ENCODE measurements at regions not wholly inside any gene's neighbourhood (a gene's known extent, or its start where the extent isn't known, plus 50 kb on each side); places are given as distances from the start of the nearest gene placed in this dataset.

DNA sequence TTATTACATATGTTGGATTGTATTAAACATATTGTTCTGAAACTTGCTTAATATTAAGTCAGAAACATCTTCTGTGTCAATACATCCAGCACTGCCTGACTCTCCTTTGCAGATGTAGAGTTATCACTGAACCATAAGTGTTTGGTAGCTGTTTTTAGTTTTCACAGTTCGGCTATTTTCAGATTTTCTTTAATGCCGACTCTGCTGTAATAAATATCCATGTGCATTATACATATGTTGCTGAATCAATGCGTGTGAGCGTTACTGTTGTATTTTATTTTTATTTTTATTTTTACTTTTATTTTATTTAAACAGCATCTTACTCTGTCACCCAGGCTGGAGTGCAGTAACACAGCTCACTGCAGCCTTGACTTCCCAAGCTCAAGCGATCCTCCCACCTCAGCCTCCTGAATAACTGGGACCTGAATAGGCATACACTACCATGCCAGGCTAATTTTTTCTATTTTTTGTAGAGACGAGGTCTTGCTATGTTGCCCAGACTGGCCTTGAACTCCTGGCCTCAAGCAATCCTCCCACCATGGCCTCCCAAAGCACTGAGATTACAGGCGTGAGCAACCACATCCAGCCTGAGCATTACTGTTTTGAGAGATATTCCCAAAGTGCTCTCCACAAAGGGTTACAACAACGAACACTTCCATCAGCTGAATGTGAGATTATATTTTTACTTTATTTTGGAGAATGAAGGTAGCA lies 50.7 kb upstream of the NOCT start:
- Mint-ChIP-seq H3K27ac (no peak overlapping the region), H3K4me1 (ENCODE audit: low read depth in 2 of 2) (no peaks in the 10 kb centered on the region), H3K4me3 (no peak overlapping the region), H3K36me3 (ENCODE audit: insufficient read depth) (no peaks in the 10 kb centered on the region), H3K9me3 (no peaks in the 10 kb centered on the region), H3K27me3 (peaks cover 0 to 6% of the 10 kb centered on the region in 2 donors)
- DNase-seq (no peak), ATAC-seq (replicated peaks) (no peak)

DNA sequence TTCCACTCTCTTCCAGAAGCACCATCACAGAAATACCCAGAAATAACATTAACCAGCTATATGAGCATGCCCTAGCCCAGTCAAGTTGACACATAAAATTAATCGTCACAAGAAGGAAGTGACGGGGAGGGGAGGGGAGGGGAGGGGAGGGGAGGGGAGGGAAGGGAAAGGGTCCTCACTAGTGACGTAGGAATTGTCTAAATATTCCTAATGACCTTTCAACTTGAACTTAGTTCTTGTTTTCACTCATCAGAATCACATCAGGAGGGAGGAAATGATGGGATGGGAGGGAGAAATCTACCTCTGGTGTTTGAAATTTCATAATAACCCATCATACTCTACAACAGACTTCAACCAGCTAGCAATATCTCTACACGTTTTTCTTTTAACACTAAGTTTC lies 52.2 kb upstream of the NOCT start:
- H3K9me3 Mint-ChIP-seq = no peaks in the 10 kb centered on the region
- H3K4me1 Mint-ChIP-seq (ENCODE audit: low read depth in 2 of 2) = peaks cover 1% of the 10 kb centered on the region in 2 donors
- H3K36me3 Mint-ChIP-seq (ENCODE audit: insufficient read depth) = no peaks in the 10 kb centered on the region
- H3K27ac Mint-ChIP-seq = no peak overlapping the region
- DNase-seq (no peak), ATAC-seq (replicated peaks) (no peak)
- peaks cover 3 to 6% of the 10 kb centered on the region in 2 donors for H3K27me3 Mint-ChIP-seq
- H3K4me3 Mint-ChIP-seq = no peak overlapping the region

- DNase-seq (no peak), ATAC-seq (replicated peaks) (no peak)
- H3K4me1 Mint-ChIP-seq (ENCODE audit: low read depth in 2 of 2) = peaks cover 4 to 5% of the 10 kb centered on the region in 2 donors
- no peaks in the 10 kb centered on the region for H3K9me3 Mint-ChIP-seq
- no peak overlapping the region for H3K4me3 Mint-ChIP-seq
- H3K27ac Mint-ChIP-seq = no peak overlapping the region
- peaks cover 13 to 19% of the 10 kb centered on the region in 2 donors for H3K27me3 Mint-ChIP-seq
- no peaks in the 10 kb centered on the region for H3K36me3 Mint-ChIP-seq (ENCODE audit: insufficient read depth)
Observed at GRCh38 chr4:138961664-138962063, 53.9 kb upstream of the NOCT start.

DNA sequence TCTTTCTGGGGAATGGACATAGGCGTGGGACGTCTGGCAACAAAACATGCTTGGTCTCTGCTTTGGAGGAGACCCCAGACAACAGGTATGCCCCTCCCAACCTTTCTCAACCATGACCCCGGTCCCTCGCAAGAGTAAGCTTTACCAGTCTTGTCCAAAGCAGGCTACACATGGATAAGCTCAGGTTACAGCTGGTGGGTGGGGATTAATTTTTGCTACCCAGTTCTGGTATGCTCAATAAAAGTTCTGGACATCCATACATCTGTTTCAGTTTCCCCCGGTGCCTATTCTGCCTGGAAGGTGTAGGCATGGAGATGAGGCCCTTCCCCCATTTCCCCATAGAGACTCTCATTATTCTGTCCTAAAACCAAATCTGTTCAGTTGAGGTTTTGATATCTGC lies 54.5 kb upstream of the NOCT start:
- DNase-seq = no peak
- peaks cover 4 to 5% of the 10 kb centered on the region in 2 donors for H3K4me1 Mint-ChIP-seq (ENCODE audit: low read depth in 2 of 2)
- H3K9me3 Mint-ChIP-seq = no peaks in the 10 kb centered on the region
- H3K27ac Mint-ChIP-seq = no peak overlapping the region
- peaks cover 15 to 22% of the 10 kb centered on the region in 2 donors for H3K27me3 Mint-ChIP-seq
- ATAC-seq (replicated peaks) = no peak
- no peaks in the 10 kb centered on the region for H3K36me3 Mint-ChIP-seq (ENCODE audit: insufficient read depth)
- no peak overlapping the region for H3K4me3 Mint-ChIP-seq

DNA sequence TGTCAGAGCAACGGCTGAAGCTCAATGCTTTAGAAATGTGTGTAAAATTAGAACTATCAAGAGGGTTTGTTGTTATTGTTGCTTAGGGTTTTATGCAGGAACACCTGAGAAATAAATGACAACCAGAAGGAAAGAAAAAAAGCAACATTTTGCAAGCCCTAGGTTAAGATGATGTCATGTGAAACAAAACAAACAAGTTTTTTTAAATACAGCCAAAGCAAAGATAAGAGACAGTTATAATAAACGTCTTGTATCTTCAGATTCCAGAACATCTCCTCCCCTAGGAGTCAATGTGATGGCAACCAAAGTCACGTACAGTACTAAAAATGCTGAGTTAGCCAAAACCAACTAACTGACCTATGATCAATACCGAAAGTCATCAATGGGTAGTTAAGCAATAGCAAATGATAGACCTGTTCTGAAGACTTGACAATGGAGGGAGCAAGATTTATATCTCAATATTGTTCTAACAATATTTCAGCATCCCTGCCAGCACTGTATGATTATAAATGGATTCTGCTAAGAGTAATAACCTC lies 55.3 kb upstream of the NOCT start:
- Mint-ChIP-seq H3K4me1 (ENCODE audit: low read depth in 2 of 2) (peaks cover 4 to 5% of the 10 kb centered on the region in 2 donors), H3K36me3 (ENCODE audit: insufficient read depth) (no peaks in the 10 kb centered on the region), H3K4me3 (no peak overlapping the region), H3K27ac (no peak overlapping the region), H3K27me3 (peaks cover 15 to 23% of the 10 kb centered on the region in 2 donors), H3K9me3 (no peaks in the 10 kb centered on the region)
- ATAC-seq (replicated peaks) (no peak), DNase-seq (no peak)

DNA sequence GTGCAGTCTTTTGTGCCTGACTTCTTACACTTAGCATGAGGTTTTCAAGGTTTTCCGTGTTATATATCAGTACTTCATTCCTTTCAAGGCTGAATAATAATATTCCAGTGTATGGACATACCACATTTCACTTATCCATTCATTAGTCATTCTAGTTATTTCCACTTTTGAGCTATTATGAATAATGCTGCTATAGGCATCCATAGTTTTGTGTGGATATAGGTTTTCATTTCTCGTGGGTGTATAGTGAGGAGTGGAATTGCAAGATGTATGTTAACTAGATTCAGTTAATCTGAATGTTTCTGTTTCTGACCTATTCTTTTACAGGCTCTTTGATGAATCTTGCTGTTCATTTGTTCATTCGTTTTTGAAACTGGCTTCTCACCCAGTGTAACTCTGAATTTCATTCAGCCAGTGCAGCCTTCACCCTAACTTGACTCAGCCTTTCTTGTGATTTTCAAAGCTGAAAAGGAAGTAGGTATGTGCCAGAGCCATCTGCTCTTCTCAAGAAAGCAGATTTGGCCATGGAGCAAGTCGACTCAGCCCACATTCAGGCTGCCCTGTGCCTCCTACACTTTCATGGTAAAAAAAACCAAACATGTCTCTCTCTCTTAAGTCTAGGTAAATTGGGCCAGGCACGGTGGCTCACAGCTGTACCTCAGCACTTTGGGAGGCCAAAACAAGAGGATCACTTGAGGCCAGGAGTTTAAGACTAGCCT lies 56.3 kb upstream of the NOCT start:
- no peak overlapping the region for H3K4me3 Mint-ChIP-seq
- H3K9me3 Mint-ChIP-seq = no peaks in the 10 kb centered on the region
- peaks cover 22 to 31% of the 10 kb centered on the region in 2 donors for H3K27me3 Mint-ChIP-seq
- DNase-seq (no peak), ATAC-seq (replicated peaks) (no peak)
- no peaks in the 10 kb centered on the region for H3K36me3 Mint-ChIP-seq (ENCODE audit: insufficient read depth)
- peaks cover 4 to 5% of the 10 kb centered on the region in 2 donors for H3K4me1 Mint-ChIP-seq (ENCODE audit: low read depth in 2 of 2)
- no peak overlapping the region for H3K27ac Mint-ChIP-seq

DNA sequence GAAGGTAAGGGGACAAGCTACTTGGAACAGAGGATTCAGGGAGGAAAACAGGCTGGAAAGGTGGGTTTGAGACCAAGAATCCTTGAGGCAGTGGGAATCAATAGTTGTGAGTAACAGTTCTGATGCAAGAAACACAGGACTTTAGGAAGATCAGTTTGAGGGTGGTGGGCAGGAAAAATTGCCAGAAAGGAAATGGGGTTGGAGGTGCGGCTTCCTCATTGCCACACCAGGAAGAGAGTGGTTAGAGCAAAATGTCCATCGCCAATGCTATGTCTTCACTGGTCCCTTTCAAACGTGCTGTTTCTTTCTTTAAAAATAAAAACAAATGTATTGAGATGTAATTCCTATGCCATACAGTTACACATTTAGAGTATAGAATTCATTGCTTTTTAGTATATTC lies 57.1 kb upstream of the NOCT start:
- H3K4me1 Mint-ChIP-seq (ENCODE audit: low read depth in 2 of 2) = peaks cover 4 to 5% of the 10 kb centered on the region in 2 donors
- peaks cover 27 to 39% of the 10 kb centered on the region in 2 donors for H3K27me3 Mint-ChIP-seq
- H3K4me3 Mint-ChIP-seq = no peak overlapping the region
- ATAC-seq (replicated peaks) = no peak
- no peaks in the 10 kb centered on the region for H3K9me3 Mint-ChIP-seq
- H3K27ac Mint-ChIP-seq = no peak overlapping the region
- H3K36me3 Mint-ChIP-seq (ENCODE audit: insufficient read depth) = no peaks in the 10 kb centered on the region
- no peak for DNase-seq

DNA sequence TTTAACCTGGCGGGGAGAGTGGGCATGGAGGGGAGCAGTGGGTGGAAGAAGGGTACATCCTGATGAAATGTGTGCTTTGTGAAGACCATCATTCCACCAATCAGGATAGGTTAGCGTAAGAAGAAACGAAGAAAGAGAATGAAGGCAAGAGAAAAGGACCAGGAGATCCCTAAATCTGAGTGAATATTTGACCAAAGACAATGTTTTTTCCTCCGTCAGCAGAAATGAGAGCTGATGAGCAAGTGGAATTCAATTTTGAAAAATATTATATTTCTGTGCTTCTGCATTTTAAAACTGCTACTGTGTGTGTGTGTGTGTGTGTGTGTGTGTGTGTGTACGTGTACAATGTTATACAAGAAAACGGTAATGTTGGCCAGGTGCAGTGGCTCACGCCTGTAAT lies 58.3 kb upstream of the NOCT start:
- ATAC-seq (replicated peaks) (no peak), DNase-seq (no peak)
- H3K36me3 Mint-ChIP-seq (ENCODE audit: insufficient read depth) = no peaks in the 10 kb centered on the region
- H3K27ac Mint-ChIP-seq = no peak overlapping the region
- peaks cover 4 to 5% of the 10 kb centered on the region in 2 donors for H3K4me1 Mint-ChIP-seq (ENCODE audit: low read depth in 2 of 2)
- peaks cover 27 to 40% of the 10 kb centered on the region in 2 donors for H3K27me3 Mint-ChIP-seq
- H3K4me3 Mint-ChIP-seq = no peak overlapping the region
- H3K9me3 Mint-ChIP-seq = no peaks in the 10 kb centered on the region

DNA sequence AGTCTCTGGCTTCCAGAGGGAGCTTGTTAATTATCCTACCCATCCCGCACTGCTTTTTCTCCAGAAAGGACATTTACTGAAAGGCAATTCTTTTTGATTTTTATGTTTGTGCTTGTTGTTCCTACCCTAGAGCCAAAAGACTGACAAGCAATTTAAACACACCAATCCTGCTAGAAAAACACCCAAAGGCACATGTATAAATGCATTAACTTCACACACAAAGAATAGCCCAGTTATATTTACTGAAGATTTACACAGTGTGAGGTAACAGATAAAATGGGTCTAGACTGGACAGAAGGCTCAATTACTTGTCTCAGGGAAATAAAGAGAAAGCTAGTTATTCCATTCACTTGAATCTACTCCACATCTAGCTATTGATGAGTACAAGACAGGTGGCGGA lies 61.2 kb upstream of the NOCT start:
- Mint-ChIP-seq H3K27me3 (peaks cover 22 to 49% of the 10 kb centered on the region in 2 donors), H3K27ac (no peak overlapping the region), H3K9me3 (no peaks in the 10 kb centered on the region), H3K4me1 (ENCODE audit: low read depth in 2 of 2) (peaks cover 4 to 5% of the 10 kb centered on the region in 2 donors), H3K36me3 (ENCODE audit: insufficient read depth) (no peaks in the 10 kb centered on the region), H3K4me3 (no peak overlapping the region)
- ATAC-seq (replicated peaks) (no peak), DNase-seq (no peak)

DNA sequence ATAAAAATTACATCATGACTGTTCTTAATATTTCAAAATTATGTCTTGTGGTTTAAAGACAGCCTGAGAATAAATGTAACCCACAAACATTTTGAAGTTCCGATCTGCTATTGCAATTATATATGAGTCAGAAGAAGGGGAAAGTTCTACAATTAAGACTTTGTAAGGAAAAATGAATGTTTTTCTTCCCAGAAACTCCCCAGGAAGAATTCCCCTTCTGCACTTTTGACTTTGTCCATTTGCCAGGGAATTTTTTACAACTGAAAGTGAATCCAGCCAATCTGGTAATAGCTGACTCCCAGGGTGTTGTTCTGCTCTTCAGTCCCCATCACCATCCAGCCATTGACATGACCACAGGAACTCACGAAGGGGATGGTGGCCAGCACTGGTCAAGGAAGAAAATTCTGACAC lies 61.6 kb upstream of the NOCT start:
- ATAC-seq (replicated peaks) = no peak
- Mint-ChIP-seq H3K4me3 (no peak overlapping the region), H3K9me3 (no peaks in the 10 kb centered on the region), H3K4me1 (ENCODE audit: low read depth in 2 of 2) (peaks cover 4 to 5% of the 10 kb centered on the region in 2 donors), H3K36me3 (ENCODE audit: insufficient read depth) (no peaks in the 10 kb centered on the region), H3K27ac (no peak overlapping the region), H3K27me3 (peaks cover 22 to 49% of the 10 kb centered on the region in 2 donors)
- no peak for DNase-seq

DNA sequence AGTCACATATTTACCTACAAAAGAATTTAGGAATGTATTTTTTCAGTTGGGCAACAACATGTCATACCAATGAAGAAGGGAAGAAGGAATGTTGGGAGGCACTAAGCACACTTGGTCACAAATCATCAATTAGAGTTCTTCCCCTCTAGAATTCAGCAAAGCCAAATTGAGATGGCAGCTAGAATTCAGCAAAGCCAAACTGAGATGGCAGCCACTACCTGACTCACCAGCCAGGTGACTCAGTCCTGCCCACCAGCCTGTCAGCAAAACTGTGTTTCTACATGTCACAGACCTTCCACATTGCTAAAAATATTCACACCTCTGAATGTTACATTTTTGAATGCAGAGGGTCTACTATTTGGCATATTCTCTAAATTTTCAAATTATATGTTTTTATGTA lies 63.2 kb upstream of the NOCT start:
- DNase-seq (no peak), ATAC-seq (replicated peaks) (no peak)
- H3K36me3 Mint-ChIP-seq (ENCODE audit: insufficient read depth) = no peaks in the 10 kb centered on the region
- no peak overlapping the region for H3K27ac Mint-ChIP-seq
- H3K27me3 Mint-ChIP-seq = peaks cover 22 to 37% of the 10 kb centered on the region in 2 donors
- H3K4me1 Mint-ChIP-seq (ENCODE audit: low read depth in 2 of 2) = no peaks in the 10 kb centered on the region
- no peak overlapping the region for H3K4me3 Mint-ChIP-seq
- H3K9me3 Mint-ChIP-seq = no peaks in the 10 kb centered on the region

DNA sequence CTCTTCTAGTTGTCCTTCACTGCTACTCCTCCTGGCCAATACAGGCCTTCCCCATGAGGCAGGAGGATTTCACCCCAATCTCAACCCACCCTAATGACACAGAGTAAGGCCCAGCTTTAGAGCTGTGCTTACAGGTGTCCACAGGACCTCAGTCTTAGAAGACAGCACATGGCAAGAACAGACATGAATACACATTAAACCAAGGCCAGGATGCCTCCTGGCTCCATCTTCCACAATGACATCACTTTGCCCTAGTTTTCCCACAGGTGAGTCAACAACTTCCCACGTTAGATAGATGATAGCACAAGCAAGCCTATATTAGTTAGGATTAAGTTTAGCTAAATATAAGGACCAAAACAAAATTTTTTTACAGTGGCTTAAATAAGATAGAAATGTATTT lies 63.8 kb upstream of the NOCT start:
- DNase-seq = no peak
- H3K4me3 Mint-ChIP-seq = no peak overlapping the region
- no peaks in the 10 kb centered on the region for H3K4me1 Mint-ChIP-seq (ENCODE audit: low read depth in 2 of 2)
- H3K27ac Mint-ChIP-seq = no peak overlapping the region
- ATAC-seq (replicated peaks) = no peak
- H3K36me3 Mint-ChIP-seq (ENCODE audit: insufficient read depth) = no peaks in the 10 kb centered on the region
- H3K9me3 Mint-ChIP-seq = no peaks in the 10 kb centered on the region
- peaks cover 15 to 30% of the 10 kb centered on the region in 2 donors for H3K27me3 Mint-ChIP-seq

DNA sequence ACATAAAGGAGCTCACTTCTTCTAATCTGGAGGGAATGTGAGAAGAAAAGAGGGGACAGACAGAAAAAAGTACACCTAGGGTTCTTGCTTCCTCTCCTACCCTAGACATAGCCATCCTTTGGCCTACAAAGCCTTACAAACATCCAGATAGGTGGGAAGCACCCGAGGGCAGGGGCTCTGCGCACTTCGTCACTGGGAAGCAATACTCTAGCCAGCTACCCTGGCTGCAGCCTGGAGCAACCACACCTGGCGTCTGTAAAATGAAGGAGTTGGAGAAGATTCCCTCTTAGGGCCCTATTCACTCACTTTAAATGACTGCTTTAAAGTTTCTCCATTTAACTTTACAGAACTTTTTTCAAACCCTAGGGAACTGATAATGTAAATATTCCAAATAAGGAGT lies 65.7 kb upstream of the NOCT start:
- DNase-seq = no peak
- no peak for ATAC-seq (replicated peaks)
- H3K4me3 Mint-ChIP-seq = no peak overlapping the region
- H3K27me3 Mint-ChIP-seq = peaks cover 12 to 22% of the 10 kb centered on the region in 2 donors
- no peaks in the 10 kb centered on the region for H3K9me3 Mint-ChIP-seq
- H3K36me3 Mint-ChIP-seq (ENCODE audit: insufficient read depth) = no peaks in the 10 kb centered on the region
- no peak overlapping the region for H3K27ac Mint-ChIP-seq
- H3K4me1 Mint-ChIP-seq (ENCODE audit: low read depth in 2 of 2) = no peaks in the 10 kb centered on the region

DNA sequence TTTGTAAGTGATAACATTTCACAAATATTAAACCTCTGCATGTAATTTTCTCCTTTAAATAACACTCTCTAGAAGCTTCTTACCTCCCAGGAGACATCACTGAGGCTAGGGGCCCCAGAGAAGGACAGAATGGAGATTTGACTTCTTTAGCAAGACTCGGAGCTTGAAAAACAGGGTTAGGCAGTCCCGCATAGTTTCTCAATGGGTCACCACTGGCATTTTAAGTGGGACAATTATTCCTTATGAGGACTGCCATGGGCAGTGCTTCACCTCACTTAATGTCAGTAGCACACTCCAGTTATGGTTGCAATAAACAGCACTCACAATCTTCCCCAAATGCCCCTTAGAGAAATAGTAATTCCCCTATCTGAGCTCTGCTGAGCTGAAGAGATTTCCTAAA lies 66.7 kb upstream of the NOCT start:
- Mint-ChIP-seq H3K27me3 (peaks cover 2 to 17% of the 10 kb centered on the region in 2 donors), H3K4me1 (ENCODE audit: low read depth in 2 of 2) (no peaks in the 10 kb centered on the region), H3K4me3 (no peak overlapping the region), H3K27ac (no peak overlapping the region), H3K9me3 (no peaks in the 10 kb centered on the region), H3K36me3 (ENCODE audit: insufficient read depth) (no peaks in the 10 kb centered on the region)
- no peak for ATAC-seq (replicated peaks)
- DNase-seq = no peak

Measured in effector memory CD8-positive, alpha-beta T cell (primary cell).